ENCODE measurements at regions not wholly inside any gene's neighbourhood (a gene's known extent, or its start where the extent isn't known, plus 50 kb on each side); places are given as distances from the start of the nearest gene placed in this dataset.
"Not testable (repeated sequence)": the region's sequence is repeated elsewhere in the genome, so short reads cannot be mapped to it uniquely, and the experiment has no call there.

DNA sequence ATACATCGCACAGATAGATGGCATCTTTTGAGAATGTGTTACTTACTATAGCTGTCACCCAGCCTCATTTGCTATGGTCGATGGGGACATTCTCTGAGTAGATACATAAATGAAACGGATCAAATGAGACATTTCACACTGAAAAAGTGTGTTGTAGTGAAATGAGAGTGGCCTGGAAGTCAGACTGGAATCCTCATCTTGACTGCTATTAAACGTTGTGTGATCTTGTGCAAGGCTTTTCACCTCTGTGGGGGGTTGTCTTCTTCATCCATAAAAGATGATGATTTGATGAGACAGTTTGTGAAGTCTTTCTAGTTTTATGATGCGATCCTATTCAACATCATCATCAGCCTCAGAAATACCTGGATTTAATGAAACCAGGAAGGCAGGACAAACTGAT is 155.4 kb upstream of the MYO3A start:
- intact Hi-C loops (cut with DNase I): no loop called here
- ATAC-seq (no peak), DNase-seq (ENCODE audit: low spot score) (no peak)

DNA sequence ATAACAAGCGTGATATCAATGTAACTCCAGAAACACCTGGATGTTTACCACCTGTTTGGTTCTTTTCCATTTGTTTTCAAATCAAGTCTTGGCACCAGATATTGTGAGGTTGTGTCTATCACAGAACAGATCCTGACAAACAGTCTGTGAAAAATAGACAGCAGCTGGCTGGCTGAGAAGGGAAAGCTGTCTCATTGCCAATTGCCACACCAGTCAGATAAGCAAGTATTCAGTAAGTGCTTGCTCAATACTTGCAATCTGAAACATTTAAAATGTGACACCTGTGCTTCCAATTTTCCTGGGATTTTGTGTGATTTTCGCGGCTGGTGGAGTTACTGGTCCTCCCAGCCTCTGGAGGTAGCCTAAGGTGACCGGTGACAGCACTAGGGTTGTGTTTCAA is 147.9 kb upstream of the MYO3A start:
- ATAC-seq: no peak

DNA sequence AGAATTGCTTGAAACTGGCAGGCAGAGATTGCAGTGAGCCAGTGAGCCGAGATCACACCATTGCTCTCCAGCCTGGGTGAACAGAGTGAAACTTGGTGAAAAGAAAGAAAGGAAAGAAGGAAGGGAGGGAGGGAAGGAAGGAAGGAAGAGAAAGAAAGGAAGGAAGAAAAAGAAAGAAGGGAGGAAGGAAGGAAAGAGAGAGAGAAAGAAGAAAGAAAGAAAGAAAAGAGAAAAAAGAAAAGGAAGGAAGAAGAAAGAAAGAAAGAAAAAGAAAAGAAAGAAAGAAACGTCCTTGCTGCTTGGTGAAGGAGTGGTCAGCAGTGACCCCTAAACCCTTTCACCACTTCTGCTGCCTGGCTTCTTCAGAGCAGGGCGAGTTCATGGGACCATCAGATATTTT is 147.1 kb upstream of the MYO3A start:
- ATAC-seq: no peak
- DNase-seq (ENCODE audit: low spot score): no peak
- intact Hi-C loops (cut with DNase I): no loop called here

More for the DNA sequence above, 147.9 kb upstream of the MYO3A start:
- intact Hi-C loops (cut with DNase I): no loop called here
- DNase-seq (ENCODE audit: low spot score): no peak

DNA sequence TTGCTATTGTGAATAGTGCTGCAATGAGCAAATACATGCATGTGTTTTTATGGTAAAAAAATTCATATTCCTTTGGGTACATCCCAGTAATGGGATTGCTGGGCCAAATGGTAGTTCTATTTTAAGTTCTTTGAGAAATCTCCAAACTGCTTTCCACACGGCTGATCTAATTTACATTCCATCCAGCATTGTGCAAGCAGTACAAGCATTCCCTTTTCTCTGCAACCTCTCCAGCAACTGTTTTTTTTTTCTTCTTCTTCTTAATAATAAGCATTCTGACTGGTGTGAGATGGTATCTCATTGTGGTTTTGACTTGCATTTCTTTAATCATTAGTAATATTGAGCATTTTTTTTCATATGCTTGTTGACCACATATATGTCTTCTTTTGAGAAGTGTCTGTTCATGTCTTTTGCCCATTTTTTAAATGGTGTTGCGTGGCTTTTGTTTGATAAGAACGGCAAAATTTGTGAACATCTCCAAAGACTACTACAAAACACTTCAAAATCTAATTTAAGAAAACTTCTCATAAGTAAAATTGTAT is 136.1 kb upstream of the MYO3A start:
- intact Hi-C loops (cut with DNase I): no loop called here
- ATAC-seq (no peak), DNase-seq (ENCODE audit: low spot score) (no peak)

DNA sequence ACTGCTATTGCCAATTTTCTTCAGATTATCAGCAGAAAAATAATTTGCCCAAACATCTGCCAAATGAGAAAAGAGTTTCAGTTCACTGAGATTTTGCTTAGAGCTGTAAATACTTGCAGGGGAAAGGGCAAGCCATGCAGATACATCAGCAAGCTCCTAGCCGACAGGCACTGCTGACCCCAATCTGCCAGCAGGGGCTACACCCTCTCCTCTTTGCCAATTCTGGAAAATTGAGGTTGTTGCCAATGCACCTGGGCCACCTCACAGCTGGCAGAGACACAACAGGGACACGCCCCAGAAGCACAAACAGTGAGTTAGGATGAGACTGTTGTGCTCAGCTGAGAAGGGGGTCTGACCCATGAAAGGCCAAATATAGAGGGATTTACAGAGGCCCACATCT is 129.5 kb upstream of the MYO3A start:
- no peak for DNase-seq (ENCODE audit: low spot score)
- intact Hi-C loops (cut with DNase I): no loop called here
- no peak for ATAC-seq

DNA sequence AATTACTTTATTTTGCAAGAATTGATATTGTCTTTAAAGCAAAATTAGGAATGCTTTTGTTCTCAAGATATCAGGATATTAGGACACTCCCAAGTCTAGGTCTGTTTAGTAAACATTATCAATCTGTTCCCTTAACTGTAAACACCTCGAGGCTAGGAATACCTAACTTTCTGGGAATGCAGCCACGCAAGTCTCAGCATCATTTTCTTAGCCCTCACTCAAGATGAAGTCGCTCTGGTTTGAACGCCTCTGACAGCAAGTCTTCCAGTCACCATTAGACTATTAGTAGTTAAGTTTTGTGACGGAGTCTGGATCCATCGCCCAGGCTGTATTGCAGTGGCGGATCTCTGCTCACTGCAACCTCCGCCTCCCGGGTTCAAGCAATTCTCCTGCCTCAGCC is 128.0 kb upstream of the MYO3A start:
- intact Hi-C loops (cut with DNase I): no loop called here
- DNase-seq (ENCODE audit: low spot score): no peak
- ATAC-seq: no peak

DNA sequence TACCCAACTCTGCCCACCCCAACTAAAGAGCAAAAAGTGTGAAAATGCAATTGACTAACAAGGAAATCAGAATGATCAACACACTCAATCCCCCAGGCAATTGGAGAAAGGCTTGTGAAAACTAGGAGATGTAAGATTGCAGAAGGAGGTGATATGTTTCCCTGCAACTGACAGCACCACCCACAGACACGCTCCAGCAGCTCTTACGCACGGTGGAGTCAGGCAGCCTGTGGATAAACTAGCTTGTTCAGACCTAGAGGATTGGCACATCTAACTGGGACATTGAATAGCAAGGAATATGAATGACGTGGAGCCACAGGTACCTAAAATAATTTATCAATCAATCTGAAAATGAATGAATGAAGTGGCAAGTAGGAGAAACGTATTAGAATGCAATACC is 125.7 kb upstream of the MYO3A start:
- ATAC-seq: no peak
- DNase-seq (ENCODE audit: low spot score): no peak
- intact Hi-C loops (cut with DNase I): no loop called here

DNA sequence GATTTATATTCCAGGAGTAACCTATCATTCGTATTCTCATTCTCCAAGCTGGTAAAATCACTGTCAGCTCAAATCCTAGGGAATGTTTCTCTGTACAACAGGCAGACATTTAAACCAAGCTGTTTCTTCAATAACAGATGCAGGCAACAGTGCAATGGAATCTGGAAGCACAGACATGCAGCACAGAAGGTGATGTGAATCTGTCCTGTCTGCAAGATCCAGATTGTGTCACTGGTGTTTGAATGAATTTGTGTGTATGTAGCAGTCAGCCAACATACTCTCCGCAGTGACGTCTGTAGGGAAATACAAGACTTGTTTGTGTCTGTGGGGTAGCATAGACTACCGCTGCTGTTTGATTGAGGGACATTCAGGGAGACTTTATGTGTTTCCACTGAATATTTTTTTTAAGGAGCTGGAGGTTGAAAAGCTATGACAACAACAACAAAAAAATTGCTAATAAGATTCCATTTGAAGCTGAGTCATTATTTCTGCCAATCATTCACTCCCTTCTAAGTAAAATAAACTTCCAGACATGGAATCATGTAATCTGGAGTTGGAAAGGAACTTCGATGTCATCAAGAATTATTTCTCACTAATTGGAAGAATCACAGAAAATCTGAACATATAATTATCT is 122.9 kb upstream of the MYO3A start:
- no peak for ATAC-seq

DNA sequence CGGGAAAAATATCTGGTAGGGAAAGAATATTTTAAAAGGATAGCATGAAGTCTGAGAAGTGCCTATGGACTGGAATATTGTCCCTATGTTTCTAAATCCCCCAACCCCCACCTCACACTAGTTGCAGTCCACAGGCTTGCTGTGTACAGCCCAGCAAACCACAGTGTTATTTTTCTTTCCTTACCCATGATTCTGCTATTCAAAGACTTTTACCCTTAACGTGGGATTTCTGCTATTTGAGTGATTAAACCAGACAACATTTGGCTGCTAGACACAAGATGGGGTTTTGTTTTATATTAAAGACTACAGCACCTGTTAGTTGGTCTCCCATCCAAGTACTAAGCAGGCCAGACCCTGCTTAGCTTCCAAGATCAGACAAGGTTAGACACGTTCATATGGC is 120.5 kb upstream of the MYO3A start:
- DNase-seq (ENCODE audit: low spot score) (no peak), ATAC-seq (no peak)
- intact Hi-C loops (cut with DNase I): no loop called here

More for the DNA sequence above, 122.9 kb upstream of the MYO3A start:
- intact Hi-C loops (cut with DNase I): no loop called here
- DNase-seq (ENCODE audit: low spot score): no peak

DNA sequence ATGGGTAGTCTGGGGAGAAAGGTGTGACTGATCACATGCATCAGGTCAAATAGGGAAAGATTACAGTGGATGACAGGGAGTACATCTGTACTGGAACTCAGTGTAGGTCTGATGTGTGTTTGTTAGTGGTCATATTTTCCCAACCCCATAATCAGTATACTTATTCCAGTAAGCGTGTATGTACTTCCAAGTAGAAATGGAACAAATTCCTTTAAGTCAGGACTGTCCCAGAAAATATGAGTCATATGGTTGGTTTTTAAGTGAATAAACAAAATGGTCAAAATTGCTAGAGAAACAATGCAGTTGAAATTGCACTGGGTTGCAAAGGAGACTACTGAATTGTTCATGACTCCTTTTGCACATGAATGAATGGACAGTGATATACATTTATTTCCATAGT is 118.8 kb upstream of the MYO3A start:
- DNase-seq (ENCODE audit: low spot score) (no peak), ATAC-seq (no peak)
- intact Hi-C loops (cut with DNase I): no loop called here

DNA sequence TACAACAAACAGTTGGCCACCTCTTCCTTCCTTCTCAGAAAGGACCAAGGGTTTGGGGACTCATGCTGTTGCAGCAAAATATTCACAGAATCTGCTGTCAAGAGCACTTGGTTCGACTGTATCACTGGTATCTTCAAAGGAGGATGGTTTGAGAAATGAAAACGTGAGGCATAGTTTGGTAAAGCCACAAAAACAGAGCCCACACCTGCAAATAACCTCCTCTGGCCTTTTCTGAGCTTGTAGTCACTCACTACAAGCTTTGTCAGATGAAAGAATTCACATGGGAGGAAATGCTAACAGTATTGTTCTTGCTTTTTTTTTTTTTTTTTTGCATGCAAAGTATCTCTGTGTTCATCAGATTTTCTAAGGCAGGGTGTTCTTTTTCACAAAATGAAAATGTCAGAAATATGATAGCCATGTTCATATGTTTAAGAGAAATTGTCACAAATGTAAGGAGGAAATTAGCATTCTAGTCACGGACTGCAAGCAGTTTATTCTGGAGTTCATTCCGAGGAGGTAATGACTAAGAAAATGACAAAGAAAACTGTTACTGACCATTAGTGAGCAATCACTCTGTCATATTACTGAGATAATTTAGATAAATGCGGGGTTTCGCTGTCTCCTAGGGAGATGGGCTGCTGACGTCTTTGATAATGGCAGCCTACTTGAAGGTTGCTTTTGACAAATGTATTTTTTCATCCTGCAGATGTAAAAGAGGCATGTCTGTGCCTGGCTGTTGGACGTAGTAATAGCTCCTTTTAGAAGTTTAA is 117.8 kb upstream of the MYO3A start:
- intact Hi-C loops (cut with DNase I): no loop called here
- DNase-seq (ENCODE audit: low spot score): no peak
- no peak for ATAC-seq

DNA sequence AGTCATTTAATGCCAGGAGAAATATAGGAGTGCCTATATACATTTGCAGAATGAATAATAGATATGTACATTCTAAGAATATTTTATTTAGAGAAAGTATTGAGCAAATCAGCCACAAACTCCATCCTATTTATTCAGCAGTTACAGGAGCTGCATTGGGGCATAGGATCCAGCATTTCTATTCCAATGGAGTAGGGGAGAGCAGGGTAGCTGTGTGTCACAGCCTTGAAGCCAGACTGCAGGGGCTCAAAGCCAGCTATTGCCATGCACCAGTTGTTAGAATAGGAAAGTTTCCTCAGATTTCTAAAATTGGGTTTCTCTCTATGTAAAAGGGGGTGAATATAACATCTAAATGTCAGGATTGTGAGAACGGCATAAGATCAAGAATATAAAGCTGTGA is 116.8 kb upstream of the MYO3A start:
- no peak for ATAC-seq
- intact Hi-C loops (cut with DNase I): no loop called here

DNA sequence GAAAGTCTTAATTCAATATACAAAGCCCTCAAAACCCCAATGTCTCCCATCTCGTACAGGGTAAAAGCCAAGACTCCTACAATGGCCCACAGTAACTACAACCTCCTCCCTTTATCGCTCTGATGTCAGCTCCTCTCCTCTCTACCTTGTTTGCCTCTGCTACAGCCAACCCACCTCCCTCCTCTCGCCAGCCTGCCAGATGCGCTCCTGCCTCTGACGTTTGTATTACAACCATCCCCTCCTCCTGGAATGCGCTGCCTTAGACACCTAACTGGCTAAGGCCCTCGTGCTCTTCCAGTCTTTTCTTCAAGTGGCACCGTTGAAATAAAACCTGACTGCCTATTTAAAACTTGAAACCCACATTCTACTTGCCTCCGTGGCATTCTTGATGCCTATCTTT is 115.3 kb upstream of the MYO3A start:
- no peak for ATAC-seq
- intact Hi-C loops (cut with DNase I): no loop called here
- DNase-seq (ENCODE audit: low spot score): no peak

More for the DNA sequence above, 116.8 kb upstream of the MYO3A start:
- no peak for DNase-seq (ENCODE audit: low spot score)

DNA sequence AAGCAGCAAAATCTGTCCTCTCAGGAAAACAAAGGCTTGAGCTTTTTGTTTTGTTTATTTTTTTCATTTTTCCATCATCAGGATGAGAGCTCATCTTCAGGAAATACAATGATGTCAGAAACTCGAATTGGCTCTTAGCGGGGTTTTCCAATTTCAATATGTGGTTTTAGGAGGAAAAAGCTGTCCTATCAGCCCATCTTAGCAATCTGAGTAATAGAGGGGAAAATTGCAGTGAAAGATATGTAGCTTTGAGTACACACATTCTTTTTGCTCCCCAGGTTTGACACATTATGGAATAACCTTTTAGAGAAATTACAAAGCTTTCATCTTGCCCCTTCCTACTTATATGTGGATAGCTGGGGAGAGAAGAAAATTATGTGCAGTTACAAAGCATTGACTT is 113.6 kb upstream of the MYO3A start:
- DNase-seq (ENCODE audit: low spot score): no peak
- ATAC-seq: no peak
- intact Hi-C loops (cut with DNase I): no loop called here

DNA sequence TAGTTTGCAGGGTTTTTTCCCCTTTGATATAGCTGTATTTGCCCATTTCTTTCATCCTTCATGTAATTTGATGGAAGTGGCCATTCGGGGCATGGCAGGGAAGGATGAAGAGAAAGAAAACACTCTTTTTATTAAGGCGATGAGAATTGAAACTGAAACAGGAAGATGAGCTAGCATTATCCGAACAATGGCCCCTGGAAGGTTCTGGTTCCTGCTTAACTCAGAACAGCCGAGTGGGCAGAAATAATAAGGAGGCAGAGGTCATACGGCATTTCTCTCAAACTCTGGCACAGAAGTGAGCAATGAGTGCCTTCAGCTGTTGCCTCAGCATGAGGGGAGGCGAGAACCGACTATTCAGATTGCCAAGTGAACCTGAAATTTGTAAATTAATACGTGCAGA is 113.2 kb upstream of the MYO3A start:
- DNase-seq (ENCODE audit: low spot score): no peak
- peak; percentile 22 for ATAC-seq
- intact Hi-C loops (cut with DNase I): no loop called here

DNA sequence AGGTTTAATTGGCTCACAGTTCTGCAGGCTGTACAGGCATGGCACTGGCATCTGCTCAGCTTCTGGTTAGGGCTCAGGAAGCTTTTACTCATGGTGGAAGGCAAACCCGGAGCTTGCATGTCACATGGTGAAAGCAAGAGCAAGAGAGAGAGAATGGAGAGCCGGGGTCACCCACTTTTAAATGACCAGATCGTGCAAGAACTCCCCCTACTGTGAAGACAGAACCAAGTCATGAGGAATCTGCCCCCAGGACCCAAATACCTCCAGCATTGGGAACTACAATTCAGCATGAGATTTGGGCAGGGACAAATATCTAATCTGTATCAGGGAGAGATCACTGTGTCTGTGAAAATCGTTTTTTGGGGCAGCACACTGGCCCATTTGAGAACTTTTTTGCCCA is 110.0 kb upstream of the MYO3A start:
- intact Hi-C loops (cut with DNase I): no loop called here
- no peak for ATAC-seq

DNA sequence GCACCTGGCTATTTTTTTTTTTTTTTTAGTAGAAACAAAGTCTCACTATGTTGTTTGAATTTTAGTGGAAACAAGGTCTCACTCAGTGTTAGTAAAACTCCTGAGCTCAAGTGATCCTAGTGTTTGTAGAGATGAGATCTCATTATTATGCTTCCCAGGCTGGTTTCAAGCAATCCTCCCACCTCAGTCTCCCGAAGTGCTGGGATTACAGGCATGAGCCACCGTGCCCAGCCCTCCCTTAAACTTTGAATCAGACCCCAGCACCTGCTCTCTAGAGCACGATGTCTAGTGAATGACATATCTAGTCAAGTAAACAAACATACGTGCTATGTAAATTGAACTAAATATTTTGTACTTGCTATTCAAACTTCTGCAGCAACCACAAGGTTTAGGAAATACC is 105.6 kb upstream of the MYO3A start:
- no peak for ATAC-seq
- no peak for DNase-seq (ENCODE audit: low spot score)
- intact Hi-C loops (cut with DNase I): no loop called here

More for the DNA sequence above, 110.0 kb upstream of the MYO3A start:
- DNase-seq (ENCODE audit: low spot score): no peak

DNA sequence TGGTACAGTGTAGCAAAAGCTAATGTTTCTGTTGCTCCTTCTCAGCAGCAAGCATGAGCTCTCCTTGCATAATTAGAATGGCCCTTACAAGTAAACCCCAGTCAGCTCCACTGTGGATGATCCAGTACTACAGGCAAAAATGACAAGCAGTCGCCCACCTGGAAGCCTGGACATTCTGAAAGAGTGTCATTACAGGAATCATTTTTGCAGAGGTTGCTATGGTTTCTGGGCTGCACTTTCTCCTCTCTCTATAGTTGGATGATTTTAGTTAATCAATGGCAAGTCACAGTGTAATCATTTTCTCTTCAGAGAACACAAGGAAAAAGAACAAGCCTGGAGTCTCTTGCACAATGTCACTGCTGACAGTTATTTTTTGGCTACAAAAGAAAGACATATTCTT is 102.9 kb upstream of the MYO3A start:
- no peak for ATAC-seq
- intact Hi-C loops (cut with DNase I): no loop called here
- no peak for DNase-seq (ENCODE audit: low spot score)

DNA sequence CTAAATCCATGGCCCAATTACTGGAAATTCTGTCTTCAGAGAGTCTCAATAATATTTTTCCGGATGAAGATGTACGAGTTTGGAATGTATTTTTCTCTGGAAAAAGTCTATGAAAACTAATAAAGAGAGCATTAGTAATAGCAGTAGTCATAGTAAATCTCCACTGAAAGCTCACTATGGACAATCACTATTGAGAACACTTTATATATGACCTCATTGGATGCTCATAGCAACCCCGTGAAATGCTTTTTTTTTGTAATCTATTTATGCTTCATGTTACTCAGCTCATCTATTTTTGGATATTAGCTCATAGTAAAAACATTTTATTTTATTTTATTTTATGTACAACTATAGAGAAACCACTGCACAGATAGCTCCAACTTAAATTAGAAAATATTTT is 94.3 kb upstream of the MYO3A start:
- intact Hi-C loops (cut with DNase I): no loop called here
- ATAC-seq (no peak), DNase-seq (ENCODE audit: low spot score) (no peak)

DNA sequence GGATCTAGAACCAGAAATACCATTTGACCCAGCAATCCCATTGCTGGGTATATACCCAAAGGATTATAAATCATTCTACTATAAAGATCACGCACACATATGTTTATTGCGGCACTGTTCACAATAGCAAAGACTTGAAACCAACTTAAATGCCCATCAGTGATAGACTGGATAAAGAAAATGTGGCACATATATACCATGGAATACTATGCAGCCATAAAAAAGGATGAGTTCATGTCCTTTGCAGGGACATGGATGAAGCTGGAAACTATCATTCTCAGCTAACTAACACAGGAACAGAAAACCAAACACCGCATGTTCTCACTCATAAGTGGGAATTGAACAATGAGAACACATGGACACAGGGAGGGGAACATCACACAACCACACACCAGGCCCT is 93.2 kb upstream of the MYO3A start:
- DNase-seq (ENCODE audit: low spot score); ATAC-seq; intact Hi-C loops (cut with DNase I): not testable (repeated sequence)

DNA sequence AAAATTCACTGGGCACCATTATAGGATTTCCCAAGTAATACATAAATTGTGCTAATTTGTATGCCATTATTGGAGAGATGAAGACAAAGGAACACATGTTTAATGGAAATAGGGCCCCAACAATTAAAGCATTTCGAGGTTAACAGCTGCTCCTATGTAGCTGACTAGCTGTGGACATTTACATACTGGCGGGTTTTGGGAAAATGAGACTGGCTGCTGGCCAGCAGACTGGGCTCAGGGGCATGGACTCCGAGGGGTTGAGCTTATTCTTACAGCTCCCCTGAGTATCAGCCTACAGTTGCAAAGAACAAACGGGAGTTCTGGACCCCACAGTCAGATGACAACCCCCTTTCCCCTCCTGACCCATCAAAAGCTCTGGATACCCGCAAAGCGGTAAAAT is 91.9 kb upstream of the MYO3A start:
- no peak for ATAC-seq
- no peak for DNase-seq (ENCODE audit: low spot score)
- intact Hi-C loops (cut with DNase I): no loop called here

Data from sciatic nerve (tissue), 2 donors.